HEK293 (cell line): ENCODE measurements at regions not wholly inside any gene's neighbourhood (a gene's known extent, or its start where the extent isn't known, plus 50 kb on each side); places are given as distances from the start of the nearest gene placed in this dataset.

Experiments used
- CTCF ChIP-seq: fragments of 450-650 bp; formaldehyde crosslinking; IDR thresholded peaks from 2 replicates; pipeline ENCODE4 v1.5.1; 2016; ENCODE audit warnings: missing biosample characterization, missing genetic modification characterization
- HOXA7 ChIP-seq: sonication (generic); formaldehyde crosslinking; IDR thresholded peaks from 2 replicates; pipeline ENCODE4 v1.8.1; 2022; ENCODE audit warnings: missing genetic modification reagents, borderline replicate concordance
- KLF1 ChIP-seq: fragments of 450-650 bp; formaldehyde crosslinking; IDR thresholded peaks from 2 replicates; pipeline ENCODE4 v1.5.1; 2016; ENCODE audit warnings: missing biosample characterization, missing genetic modification characterization
- PATZ1 ChIP-seq: fragments of 450-650 bp; formaldehyde crosslinking; IDR thresholded peaks from 2 replicates; pipeline ENCODE4 v1.5.1; 2016; ENCODE audit warnings: missing biosample characterization, missing genetic modification characterization
- RBAK ChIP-seq: fragments of 450-650 bp; formaldehyde crosslinking; IDR thresholded peaks from 2 replicates; pipeline ENCODE4 v1.5.1; 2016; ENCODE audit warnings: missing biosample characterization, missing genetic modification characterization
- SP3 ChIP-seq: fragments of 450-650 bp; formaldehyde crosslinking; IDR thresholded peaks from 2 replicates; pipeline ENCODE4 v1.5.1; 2016; ENCODE audit warnings: missing biosample characterization, missing genetic modification characterization
- SP7 ChIP-seq: fragments of 450-650 bp; formaldehyde crosslinking; IDR thresholded peaks from 2 replicates; pipeline ENCODE4 v1.5.1; 2016; ENCODE audit warnings: missing biosample characterization, missing genetic modification characterization
- WT1 ChIP-seq: fragments of 450-650 bp; formaldehyde crosslinking; IDR thresholded peaks from 2 replicates; pipeline ENCODE4 v1.5.1; 2016; ENCODE audit warnings: missing biosample characterization, missing genetic modification characterization
- ZBTB20 ChIP-seq: fragments of 450-650 bp; formaldehyde crosslinking; IDR thresholded peaks from 2 replicates; pipeline ENCODE4 v1.5.1; 2016; ENCODE audit warnings: missing biosample characterization, missing genetic modification characterization
- ZNF157 ChIP-seq: fragments of 450-650 bp; formaldehyde crosslinking; IDR thresholded peaks from 2 replicates; pipeline ENCODE4 v1.5.1; 2016; ENCODE audit warnings: missing biosample characterization, missing genetic modification characterization
- ZNF175 ChIP-seq: fragments of 450-650 bp; formaldehyde crosslinking; IDR thresholded peaks from 2 replicates; pipeline ENCODE4 v1.5.1; 2016; ENCODE audit warnings: missing biosample characterization, missing genetic modification characterization
- ZNF221 ChIP-seq: fragments of 450-650 bp; formaldehyde crosslinking; IDR thresholded peaks from 2 replicates; pipeline ENCODE4 v1.5.1; 2017; ENCODE audit warnings: missing biosample characterization, missing genetic modification characterization, borderline replicate concordance
- ZNF23 ChIP-seq: fragments of 450-650 bp; formaldehyde crosslinking; IDR thresholded peaks from 2 replicates; pipeline ENCODE4 v1.5.1; 2016; ENCODE audit warnings: missing biosample characterization, missing genetic modification characterization, borderline replicate concordance
- ZNF24 ChIP-seq: fragments of 450-650 bp; formaldehyde crosslinking; IDR thresholded peaks from 2 replicates; pipeline ENCODE4 v1.5.1; 2016; ENCODE audit warnings: missing biosample characterization, missing genetic modification characterization
- ZNF350 ChIP-seq: fragments of 450-650 bp; formaldehyde crosslinking; IDR thresholded peaks from 2 replicates; pipeline ENCODE4 v1.5.0; 2017; ENCODE audit warnings: missing biosample characterization, mild to moderate bottlenecking, missing genetic modification characterization
- ZNF37A ChIP-seq: fragments of 450-650 bp; IDR thresholded peaks from 2 replicates; pipeline ENCODE4 v1.5.1; 2018; ENCODE audit warnings: missing biosample characterization, missing genetic modification characterization
- ZNF404 ChIP-seq: fragments of 450-650 bp; formaldehyde crosslinking; IDR thresholded peaks from 2 replicates; pipeline ENCODE4 v1.5.1; 2017; ENCODE audit warnings: missing biosample characterization, missing genetic modification characterization
- ZNF510 ChIP-seq: fragments of 450-650 bp; formaldehyde crosslinking; IDR thresholded peaks from 2 replicates; pipeline ENCODE4 v1.5.1; 2018; ENCODE audit warnings: mild to moderate bottlenecking, missing genetic modification characterization, missing biosample characterization; ENCODE audit not compliant: insufficient replicate concordance
- ZNF521 ChIP-seq: fragments of 450-650 bp; formaldehyde crosslinking; IDR thresholded peaks from 2 replicates; pipeline ENCODE4 v1.5.1; 2017; ENCODE audit warnings: missing biosample characterization, mild to moderate bottlenecking, missing genetic modification characterization
- ZNF549 ChIP-seq: fragments of 450-650 bp; IDR thresholded peaks from 2 replicates; pipeline ENCODE4 v1.5.1; 2018; ENCODE audit warnings: missing biosample characterization, missing genetic modification characterization, mild to moderate bottlenecking, inconsistent platforms, moderate library complexity
- ZNF580 ChIP-seq: fragments of 450-650 bp; formaldehyde crosslinking; IDR thresholded peaks from 2 replicates; pipeline ENCODE4 v1.5.1; 2016; ENCODE audit warnings: missing biosample characterization, missing genetic modification characterization
- ZNF610 ChIP-seq: fragments of 450-650 bp; formaldehyde crosslinking; IDR thresholded peaks from 2 replicates; pipeline ENCODE4 v1.5.1; 2016; ENCODE audit warnings: missing biosample characterization, missing genetic modification characterization, borderline replicate concordance
- ZNF624 ChIP-seq: fragments of 450-650 bp; formaldehyde crosslinking; IDR thresholded peaks from 2 replicates; pipeline ENCODE4 v1.5.1; 2017; ENCODE audit warnings: missing biosample characterization, missing genetic modification characterization
- ZNF645 ChIP-seq: fragments of 450-650 bp; formaldehyde crosslinking; IDR thresholded peaks from 2 replicates; pipeline ENCODE4; 2016; ENCODE audit warnings: missing biosample characterization, missing genetic modification characterization
- ZNF654 ChIP-seq: fragments of 450-650 bp; formaldehyde crosslinking; IDR thresholded peaks from 2 replicates; pipeline ENCODE4 v1.5.1; 2016; ENCODE audit warnings: low read depth, missing biosample characterization, missing genetic modification characterization
- ZNF701 ChIP-seq: fragments of 450-650 bp; formaldehyde crosslinking; IDR thresholded peaks from 2 replicates; pipeline ENCODE4 v1.5.1; 2016; ENCODE audit warnings: missing biosample characterization, missing genetic modification characterization
- ZNF704 ChIP-seq: fragments of 450-650 bp; formaldehyde crosslinking; IDR thresholded peaks from 2 replicates; pipeline ENCODE4 v1.5.1; 2016; ENCODE audit warnings: missing biosample characterization, missing genetic modification characterization
- ZSCAN23 ChIP-seq: fragments of 450-650 bp; formaldehyde crosslinking; IDR thresholded peaks from 2 replicates; pipeline ENCODE4 v1.5.1; 2016; ENCODE audit warnings: missing biosample characterization, missing genetic modification characterization
- TF ChIP-seq, protein P1 (sequence below): fragments of 450-650 bp; formaldehyde crosslinking; IDR thresholded peaks from 2 replicates; pipeline ENCODE4 v1.5.1; 2016; ENCODE audit warnings: missing biosample characterization, missing genetic modification characterization
- TF ChIP-seq, protein P2 (sequence below): fragments of 450-650 bp; formaldehyde crosslinking; IDR thresholded peaks from 2 replicates; pipeline ENCODE4 v1.5.1; 2017; ENCODE audit warnings: missing biosample characterization, missing genetic modification characterization

DNA sequence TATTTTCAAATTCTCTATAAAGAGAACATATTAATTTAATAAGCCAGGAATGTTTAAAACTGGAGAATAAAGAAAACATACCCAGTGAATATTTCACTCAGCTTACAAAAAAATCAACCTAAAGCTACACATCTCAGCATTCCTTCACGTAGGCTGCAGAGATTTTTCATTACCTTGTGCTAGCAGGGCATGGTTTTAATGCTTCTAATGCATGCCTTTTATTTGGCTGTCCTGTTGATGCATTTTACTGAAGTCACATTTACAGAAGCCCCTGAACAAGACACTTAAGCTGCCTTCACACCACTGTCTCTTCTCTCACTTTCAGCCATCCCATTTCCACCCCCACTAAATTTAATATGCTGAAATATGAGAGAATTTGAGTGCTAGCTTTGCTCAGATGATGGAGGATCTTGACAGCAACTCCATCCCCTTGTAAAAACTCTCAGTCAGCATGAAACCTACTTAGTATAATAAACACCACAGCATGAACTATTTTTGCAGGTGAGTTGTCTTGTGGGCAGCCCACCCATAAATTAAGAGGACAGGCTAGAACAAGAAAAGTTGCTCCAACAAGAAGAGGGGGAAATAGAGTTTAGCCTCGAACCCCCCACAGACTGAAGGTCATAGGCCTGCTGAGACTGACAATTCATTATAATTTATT is 159.4 kb downstream of the SIM1 start (continued):
- TF ChIP-seq CTCF (tag by site-specific recombination) (no peak), SP3 (no peak), ZNF654 (tag by site-specific recombination) (no peak), ZNF580 (no peak), RBAK (tag by site-specific recombination) (no peak), ZNF701 (no peak), ZNF175 (tag by site-specific recombination) (no peak), ZNF610 (tag by site-specific recombination) (peak; percentile 53; the same call in 1 of the 2 replicates), PATZ1 (tag by site-specific recombination) (no peak), ZNF404 (tag by site-specific recombination) (no peak), ZNF510 (tag by site-specific recombination) (no peak), ZNF704 (tag by site-specific recombination) (no peak), SP7 (no peak), ZNF24 (tag by site-specific recombination) (no peak), HOXA7 (CRISPR knock-in tag) (no peak), ZNF624 (tag by site-specific recombination) (no peak), KLF1 (no peak), ZNF37A (no peak), ZSCAN23 (tag by site-specific recombination) (no peak), ZNF645 (tag by site-specific recombination) (no peak), WT1 (no peak), ZBTB20 (tag by site-specific recombination) (no peak), ZNF549 (tag by site-specific recombination) (peak; percentile 73), ZNF221 (no peak), ZNF157 (tag by site-specific recombination) (no peak), ZNF23 (tag by site-specific recombination) (no peak), ZNF521 (tag by site-specific recombination) (no peak), ZNF350 (no peak)
- TF ChIP-seq, protein P1, sequence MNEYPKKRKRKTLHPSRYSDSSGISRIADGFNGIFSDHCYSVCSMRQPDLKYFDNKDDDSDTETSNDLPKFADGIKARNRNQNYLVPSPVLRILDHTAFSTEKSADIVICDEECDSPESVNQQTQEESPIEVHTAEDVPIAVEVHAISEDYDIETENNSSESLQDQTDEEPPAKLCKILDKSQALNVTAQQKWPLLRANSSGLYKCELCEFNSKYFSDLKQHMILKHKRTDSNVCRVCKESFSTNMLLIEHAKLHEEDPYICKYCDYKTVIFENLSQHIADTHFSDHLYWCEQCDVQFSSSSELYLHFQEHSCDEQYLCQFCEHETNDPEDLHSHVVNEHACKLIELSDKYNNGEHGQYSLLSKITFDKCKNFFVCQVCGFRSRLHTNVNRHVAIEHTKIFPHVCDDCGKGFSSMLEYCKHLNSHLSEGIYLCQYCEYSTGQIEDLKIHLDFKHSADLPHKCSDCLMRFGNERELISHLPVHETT, result no peak
- TF ChIP-seq, protein P2, sequence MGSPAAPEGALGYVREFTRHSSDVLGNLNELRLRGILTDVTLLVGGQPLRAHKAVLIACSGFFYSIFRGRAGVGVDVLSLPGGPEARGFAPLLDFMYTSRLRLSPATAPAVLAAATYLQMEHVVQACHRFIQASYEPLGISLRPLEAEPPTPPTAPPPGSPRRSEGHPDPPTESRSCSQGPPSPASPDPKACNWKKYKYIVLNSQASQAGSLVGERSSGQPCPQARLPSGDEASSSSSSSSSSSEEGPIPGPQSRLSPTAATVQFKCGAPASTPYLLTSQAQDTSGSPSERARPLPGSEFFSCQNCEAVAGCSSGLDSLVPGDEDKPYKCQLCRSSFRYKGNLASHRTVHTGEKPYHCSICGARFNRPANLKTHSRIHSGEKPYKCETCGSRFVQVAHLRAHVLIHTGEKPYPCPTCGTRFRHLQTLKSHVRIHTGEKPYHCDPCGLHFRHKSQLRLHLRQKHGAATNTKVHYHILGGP (tag by site-specific recombination), result 0 out of 2 replicates have a peak, but pooled peaks have one; percentile 18
